HuH-7.5 (cell line): ENCODE measurements at regions not wholly inside any gene's neighbourhood (a gene's known extent, or its start where the extent isn't known, plus 50 kb on each side); places are given as distances from the start of the nearest gene placed in this dataset.

Source experiments
- DNase-seq: peaks from one replicate; pipeline ENCODE4 v3.0.0; 2011; ENCODE audit warnings: low spot score

DNA sequence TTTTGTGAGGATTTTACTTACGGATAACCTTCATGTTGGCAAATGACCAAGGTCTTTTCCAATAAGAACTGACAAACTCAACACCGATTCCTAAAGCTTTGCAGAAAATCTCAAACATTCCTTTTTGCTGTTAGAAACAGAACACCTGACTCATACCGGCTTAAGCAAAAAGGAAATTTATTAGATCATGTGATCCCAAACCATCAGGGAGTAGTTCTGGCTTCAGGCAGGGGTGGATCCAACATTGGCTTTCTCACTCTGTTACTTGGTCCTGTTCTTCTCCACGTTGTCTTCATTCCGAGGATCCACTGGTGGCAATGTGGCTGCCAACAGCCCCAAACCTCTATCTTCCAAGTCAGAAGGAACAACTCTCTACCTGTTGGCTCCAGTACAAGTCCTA is 95.9 kb upstream of the PMEPA1 start:
- no peak for DNase-seq

DNA sequence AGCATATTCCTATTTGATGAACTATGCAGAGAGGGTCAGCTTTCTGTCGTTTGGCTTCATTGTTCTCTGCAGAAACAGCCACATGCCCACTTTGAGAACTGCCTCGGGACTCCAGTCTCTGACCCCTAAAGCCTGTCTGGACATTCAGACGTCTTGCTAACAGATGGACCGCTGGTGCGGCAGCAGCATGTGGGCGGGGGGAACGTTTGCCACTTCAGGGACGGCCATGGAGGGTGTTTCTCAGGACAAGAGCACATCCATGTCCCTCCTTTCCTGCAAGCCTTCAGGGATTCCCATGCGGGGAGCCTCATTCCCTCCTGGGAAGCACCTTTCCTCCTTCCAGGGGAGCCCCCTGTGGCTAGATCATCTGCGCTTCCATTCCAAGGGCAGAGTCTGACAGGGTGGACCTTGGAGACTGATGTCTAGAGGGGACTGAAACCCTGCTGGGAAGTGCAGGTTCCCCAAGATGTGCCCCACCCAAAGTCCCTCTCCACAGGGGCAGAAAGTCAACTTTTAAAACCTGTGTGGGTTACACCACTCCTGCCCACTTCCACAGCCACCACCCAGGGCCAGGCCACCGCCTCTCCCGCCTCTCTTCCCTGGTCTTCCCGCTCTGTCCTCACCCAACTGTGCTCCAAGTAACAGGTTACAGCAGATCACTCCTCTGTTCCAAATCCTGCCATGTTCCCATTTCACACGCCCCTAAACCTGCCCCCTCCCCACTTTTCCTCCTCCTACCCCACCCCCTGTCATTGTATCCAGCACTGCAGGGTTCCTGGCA is 94.8 kb upstream of the PMEPA1 start:
- no peak for DNase-seq

DNA sequence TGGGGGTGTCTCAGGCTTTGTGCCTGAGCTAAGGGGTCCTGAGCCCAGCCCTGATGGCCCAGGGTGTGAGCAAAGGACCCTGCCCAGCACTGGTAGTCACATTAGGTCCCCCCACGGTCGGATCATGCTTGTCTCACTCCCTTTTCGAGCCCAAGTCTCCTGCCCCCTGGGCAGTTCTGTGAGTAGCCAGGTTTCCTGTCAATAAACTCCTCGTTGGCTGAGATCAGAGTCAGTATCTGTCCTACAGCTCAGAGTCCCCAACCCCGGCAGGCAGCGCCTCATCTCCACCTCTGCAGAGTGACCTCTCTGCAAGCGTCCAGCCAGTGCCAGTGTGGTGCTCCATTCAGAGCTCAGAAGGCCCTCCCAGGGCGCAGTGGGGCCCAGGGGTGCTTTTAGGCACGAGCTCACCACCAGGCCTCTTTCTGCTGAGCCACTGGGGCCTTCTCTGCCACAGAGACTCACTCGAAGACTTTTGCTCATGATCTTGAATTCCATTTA is 93.7 kb upstream of the PMEPA1 start:
- DNase-seq = no peak

DNA sequence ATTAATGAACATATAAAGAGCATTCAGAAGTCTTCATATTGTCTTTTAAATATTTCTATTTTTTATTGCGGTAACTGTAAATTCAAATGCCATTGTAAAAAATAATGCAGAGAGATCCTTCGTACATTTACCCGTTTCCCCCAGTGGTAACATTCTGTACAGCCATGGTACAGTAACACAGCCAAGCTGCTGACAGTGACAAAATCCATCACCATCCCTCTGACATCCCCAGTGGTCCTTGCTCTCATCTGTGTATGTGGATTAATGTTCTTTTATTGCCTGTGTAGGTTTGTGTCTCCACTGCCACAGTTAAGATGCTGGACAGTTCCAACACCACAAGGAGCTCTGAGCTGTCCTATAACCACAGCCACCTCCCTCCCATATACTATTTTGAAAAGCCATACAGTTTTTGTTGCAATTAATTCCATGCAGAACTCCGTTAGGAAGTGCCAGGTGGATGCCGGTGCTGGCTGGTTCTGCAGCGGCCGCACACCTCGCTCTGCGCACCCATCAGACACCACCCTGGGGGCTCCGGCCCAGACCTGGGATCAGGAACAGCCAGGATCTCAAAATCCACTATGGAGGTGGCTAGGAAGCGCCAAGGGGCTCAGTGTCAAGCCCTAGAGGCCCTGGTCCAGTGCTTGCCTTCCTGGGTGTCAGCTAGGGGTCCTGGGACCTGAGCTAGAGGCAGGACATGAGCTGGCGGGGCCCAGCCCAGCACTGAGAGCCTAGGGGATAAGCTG is 93.1 kb upstream of the PMEPA1 start:
- DNase-seq = no peak

DNA sequence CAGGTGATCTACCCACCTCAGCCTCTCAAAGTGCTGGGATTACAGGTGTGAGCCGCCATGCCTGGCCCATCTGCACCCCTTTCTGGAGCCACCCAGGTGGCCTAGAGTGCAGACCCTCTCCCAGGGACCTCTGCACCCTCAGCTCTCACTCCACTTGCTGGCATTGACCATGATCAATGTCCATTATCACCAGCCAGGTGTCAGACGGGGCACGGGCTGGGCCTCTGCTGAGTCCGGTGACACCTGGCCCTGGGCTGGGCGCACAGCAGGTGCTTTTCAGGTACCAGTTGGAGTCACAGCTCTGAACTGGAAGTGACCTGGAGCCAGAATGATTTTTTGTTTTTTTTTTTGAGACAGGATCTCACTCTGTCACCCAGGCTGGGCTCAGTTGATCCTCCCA is 91.8 kb upstream of the PMEPA1 start:
- no peak for DNase-seq

DNA sequence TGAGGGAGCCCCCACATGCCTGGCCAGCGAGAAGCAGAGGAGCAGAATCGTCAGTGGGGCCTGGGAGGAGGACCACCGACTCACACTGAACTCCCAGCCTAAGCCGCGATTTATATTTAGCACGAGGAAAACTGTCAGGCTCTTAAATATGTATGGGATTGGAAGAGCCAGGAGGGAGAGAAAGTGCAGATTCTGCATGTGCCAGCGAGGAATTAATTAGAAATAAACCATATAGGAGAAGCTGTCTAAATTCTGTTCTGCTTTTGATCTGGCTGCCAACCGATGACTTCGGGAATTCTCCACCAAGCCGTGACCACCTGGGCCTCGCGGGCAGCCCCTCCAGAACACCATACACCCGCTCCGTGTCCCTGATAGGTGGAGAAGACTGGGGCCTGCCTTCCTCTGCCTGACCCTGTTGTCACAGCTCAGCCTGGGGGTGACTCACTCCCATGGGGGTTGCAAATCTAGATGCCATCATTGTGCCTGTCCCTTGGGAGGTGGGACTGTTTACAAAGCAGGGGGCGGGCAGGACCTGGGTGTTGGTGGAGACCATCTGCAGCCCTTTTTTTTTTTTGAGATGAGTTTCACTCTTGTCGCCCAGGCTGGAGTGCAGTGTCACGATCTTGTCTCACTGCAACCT is 91.1 kb upstream of the PMEPA1 start:
- DNase-seq = no peak

DNA sequence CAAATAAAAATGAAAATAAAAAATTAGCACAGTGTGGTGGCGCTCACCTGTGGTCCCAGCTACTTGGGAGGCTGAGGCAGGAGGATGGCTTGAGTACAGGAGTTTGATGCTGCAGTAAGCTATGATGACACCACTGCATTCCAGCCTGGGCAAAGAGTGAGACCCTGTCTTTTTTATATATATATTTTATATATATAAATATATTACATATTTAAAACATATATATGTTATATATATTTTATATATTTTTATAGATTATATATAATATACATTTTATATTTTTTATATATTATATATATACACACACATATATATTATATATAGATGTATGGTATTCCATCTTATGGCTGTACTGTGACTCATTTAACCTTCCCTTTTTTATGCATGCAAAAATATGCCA is 87.6 kb upstream of the PMEPA1 start:
- no peak for DNase-seq

DNA sequence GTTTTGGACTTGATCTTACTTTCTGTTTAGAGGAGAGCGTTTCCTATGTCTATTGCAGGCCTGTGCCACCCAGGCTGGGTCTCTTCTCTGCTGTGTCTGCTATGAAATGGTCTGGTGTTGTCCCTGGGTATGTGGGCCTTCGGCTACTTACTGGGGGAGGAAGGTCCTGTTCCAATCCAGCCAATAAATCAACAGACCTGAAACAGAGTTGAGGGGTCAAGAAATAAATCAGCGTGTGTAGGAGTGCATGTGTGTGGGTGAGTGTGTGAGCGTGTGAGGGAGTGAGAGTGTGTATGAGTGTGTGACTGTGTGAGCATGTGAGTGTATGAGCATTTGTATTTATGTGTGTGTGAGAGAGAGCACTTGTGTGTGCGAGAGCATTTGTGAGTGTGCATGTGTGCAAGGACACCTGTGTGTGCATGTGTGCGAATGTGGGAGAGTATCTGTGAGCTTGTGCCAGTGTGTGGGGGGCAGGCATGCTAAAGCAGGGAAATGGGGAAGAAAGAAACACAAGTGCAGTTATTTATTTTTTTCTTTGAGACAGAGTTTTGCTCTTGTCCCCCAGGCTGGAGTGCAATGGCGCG is 86.3 kb upstream of the PMEPA1 start:
- no peak for DNase-seq

DNA sequence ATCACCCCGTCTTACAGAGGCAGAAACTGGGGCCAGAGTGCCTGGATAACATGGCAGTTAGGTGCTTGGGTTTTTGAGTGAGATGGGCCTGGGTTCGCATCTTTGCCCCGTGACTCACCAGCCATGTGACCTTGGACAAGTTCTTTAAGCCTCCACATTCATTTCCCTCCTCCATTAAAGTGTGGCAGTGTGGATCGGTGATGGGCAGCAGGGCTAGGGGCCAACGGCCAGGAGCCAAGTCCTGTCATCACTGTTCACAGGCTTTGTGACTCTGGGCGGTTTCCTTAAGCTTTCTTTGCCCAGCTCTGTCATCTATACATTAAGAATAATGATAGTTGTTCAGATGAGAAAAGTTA is 85.5 kb upstream of the PMEPA1 start:
- no peak for DNase-seq

DNA sequence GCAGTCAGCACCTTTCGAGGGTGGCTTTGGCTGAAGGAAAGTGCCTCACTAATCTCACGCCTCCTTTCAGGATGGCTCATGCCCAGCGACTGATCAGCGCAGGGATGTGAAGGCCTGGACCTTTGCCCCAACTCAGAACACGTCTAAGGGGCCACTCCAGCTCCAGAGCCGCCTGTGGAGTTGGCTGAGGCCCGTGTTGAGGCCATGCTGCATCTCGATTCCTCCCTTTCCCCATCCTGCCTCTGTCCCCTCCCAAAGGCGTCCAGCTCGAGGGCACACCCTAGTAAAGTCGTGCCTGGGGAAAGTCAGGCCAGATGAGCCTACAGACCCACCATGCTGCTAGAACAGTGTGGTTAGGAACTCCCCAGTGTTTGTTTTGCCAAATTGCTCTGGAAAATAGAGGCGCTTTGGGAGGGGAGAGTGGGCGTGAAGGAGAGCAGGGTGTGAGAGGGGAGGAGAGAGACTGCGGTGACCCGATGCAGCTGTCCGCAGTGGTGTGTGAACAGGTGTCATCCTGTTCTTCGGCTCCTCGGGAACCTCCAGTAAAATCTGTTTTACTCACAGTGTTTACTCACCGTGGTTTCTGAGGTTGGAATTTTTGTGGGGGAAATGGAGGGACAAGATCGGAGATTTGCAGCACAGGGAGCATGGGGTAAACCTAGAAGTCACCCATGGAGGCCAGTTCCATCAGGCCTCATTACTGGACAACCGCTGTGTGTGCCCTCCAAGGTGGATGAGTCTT is 85.0 kb upstream of the PMEPA1 start:
- DNase-seq = no peak

DNA sequence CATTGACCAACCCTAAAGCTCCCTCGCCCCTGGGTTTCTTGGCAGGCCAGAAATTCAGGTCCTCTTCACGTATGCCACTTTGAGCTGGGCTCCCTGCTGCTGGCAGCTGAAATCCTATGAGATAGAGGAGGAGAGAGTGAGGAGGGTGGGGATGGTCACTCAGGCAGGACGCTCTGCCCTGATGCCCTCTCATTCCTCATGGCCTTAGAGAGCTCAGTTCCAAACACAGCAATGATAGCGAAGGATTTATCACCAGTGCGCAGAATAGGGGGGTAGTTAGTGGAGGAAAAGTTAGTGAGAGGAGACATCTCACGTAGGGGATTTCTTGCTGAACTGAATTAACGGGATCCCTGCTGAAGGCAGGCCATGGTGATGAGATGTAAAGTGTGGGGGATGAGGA is 84.2 kb upstream of the PMEPA1 start:
- no peak for DNase-seq

DNA sequence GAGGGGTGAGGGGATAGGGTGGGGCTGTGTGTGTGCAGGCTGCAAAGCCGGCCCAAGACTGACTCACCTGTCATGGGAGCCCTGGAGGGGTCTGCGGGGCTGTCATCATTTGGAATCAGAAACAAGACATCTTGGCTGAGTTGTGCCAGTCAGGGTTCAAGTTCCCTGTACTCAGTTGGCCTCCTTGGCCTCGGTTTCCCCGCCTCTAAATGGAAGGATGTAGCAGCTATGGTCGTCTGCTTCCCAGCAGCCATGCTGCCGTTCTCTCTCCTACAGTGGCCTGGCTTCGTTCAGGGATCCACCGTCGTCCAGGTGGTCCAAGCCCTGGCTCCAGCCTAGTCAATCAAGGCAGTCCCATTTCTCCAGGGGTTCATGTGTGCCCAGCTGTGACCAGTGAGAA is 83.6 kb upstream of the PMEPA1 start:
- no peak for DNase-seq

DNA sequence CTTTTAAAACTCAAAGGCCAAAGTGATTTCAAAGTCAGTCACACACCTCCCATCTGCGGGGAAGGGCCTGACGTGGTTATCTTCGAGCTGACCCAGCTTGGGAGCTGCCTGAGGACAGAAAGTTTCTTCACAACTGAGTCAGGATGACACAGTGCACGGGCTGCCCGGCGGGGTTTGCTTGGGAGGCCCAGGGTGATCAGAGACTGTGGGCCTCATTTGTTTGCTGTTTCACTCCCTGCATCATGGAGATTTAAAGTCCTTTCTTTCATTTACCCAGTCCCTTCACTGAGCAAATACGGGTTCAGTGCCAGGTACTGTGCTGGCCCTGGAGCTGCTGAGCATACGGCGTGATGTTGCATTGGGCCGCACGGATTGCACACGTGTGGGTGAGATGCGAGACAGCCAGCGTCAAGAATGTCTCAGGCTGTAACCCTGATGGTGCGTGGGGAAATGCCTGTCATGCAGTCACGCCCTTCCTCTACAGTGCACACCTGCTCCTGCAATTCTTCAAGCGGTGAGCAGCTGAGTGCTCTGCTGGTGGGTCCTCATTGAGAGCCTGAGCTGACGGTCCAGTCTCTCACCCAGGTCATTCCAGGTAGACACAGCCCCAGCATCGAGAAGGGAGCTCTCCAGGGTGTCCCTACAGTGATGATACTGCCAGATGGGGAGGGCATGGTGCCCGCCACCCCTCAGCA is 82.7 kb upstream of the PMEPA1 start:
- DNase-seq = no peak

DNA sequence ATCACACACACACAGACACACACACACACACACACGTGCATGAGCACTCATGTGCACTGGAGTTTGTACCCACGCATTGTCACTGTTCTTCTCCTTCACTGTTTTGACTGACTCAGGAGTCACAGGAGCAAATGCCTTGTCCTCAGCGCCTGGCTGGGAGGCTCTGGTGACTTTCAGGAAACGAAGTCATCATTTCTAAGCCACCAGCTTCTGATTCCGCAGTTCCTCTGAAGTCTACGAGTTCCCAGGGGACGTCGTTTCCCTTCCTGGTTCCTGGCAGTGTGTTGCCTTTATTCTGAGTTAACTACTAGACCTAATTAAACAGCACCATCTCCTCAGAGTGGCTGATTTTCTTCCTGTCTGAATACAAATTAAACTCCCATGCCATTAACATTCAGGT is 82.2 kb upstream of the PMEPA1 start:
- DNase-seq = no peak

DNA sequence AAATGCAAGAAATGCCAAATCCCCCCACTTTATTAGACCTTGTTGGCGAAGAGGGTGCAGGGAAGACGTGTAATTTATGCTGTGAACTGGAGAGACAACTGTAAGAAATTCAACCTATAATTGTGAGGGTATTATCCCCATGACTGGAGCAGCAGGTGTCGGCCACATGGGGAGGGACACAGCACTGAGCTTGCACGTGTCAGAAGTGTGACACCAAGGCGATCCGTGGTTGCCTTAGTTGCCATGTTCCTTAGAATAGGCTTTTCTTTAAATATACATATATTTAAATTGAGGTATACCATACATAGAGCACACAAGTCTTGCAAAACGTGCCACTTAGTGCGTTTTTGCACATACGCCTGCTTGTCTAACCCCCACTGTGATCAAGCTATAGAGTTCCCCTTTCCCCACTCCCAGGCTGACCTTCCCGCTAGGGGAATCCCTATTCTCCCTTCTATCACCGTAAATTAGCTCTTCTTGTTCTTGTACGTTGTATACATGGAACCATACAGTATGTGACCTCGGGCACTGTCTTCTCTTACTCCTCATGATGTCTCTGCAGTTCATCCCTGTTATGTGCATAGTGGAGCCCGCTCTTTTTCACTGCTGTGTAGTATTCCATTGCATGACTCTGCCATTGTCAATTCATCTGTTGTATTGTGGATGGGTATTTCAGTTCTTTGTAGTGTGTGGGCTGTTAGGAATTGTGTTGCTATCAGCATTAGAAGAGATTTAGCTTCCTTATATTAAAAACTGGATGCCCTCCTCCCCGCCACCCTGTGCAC is 81.6 kb upstream of the PMEPA1 start:
- DNase-seq = no peak

DNA sequence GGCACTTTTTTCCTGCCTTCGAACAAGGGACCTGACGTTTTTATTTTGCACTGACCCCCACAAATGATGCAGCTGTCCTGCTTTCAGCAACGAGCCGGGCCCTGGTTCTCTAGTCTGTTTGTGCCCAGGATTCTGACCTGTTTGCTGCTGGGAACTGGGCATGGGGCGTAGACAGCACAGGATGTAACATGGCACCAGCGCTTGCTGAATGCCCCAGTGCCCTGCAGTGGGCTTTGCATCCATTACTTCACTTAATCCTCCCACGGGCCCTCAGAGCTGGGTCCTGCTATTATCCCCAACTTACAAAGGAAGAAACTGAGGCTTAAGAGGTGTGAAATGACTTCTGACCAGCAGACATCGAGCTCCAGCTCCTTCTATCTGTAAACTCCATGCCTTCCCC is 80.4 kb upstream of the PMEPA1 start:
- no peak for DNase-seq

DNA sequence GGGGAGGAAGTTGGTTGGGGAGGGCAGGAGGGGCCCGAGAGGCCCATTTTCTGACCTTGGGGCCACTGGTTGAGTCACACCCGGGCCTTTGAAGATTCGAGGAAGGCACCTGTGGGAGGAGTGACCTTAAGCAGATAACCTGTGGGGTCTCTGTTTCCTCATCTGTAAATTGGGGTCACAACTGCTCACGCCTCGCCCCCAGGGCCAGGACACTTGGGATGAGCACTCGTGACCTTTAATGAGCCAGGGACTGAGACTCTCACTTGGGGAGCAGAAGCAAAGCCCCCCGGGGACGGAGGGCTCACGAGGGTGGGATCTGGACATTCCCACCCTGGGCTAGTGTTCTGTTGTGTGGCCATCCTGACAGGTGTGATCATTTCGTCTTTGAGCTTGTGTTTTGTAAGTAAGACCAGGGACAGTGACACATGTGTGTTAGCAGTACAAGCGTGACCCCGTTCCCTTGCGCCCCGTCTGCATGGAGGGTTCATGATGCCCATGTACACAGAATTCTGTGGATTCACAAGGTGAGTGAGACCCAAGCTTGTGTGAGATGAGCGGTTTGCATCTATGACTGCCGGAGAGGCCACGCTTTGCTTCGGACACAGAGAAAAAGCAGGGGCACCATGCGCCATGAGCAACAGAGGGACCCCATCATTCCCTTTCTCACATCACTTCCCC is 79.3 kb upstream of the PMEPA1 start:
- no peak for DNase-seq

DNA sequence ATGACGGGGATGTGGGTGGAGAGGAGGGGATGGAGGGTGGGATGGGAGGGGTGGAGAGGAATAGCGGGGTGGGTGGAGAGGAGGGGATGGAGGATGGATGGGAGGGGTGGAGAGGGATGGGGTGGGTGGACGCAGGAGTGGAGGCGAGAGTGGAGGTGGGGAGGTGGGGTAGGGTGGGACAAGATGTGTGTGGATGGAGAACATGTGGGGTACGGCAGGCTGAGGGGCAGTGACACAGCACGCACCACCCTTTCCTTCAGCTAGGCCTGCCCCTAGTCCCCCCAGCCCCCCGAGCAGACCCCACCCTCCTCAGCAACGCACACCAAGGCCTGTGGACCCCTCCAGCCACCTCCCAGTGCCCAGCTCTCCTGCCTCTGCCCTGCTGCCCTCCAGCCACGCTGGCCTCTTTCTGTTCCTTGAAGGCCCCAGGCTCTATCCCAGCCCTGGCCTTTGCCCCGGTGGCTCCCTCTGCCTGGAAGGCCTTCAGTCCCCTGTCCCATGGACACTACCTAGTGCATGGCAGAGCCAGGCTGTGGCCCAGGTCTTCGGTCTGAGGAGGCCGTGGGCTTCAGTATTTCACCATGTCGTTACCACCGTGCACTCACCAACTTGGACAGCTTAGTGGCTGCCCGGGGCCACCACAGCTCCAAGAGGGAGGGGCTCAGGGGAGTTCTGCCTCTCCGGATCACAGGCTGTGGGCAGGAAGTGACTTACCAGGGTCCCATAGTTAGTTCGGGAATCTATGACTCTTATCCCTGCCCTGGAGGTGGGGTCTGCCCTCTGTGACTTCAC is 78.4 kb upstream of the PMEPA1 start:
- no peak for DNase-seq
